IMR-90 (cell line): ENCODE measurements at regions not wholly inside any gene's neighbourhood (a gene's known extent, or its start where the extent isn't known, plus 50 kb on each side); places are given as distances from the start of the nearest gene placed in this dataset.

Source experiments
- ATAC-seq: fragments of 200-7000 bp; cut with Tn5 transposase; 2 replicates; pipeline ENCODE4 v1.9.1; 2020; ENCODE audit warnings: low read depth, mild to moderate bottlenecking, moderate library complexity
- BruUV-seq: library from RNA; stranded (reverse); fragments of 400-500 nt; replicated peaks from 2 replicates; lab custom pipeline; 2021; lab: Mats Ljungman, UMichigan
- CTCF ChIA-PET: fragments of 300-600 bp; formaldehyde crosslinking; extraction: SDS; loops from one replicate; lab custom pipeline; 2021; ENCODE audit warnings: antibody characterized with exemption; lab: Yijun Ruan, JAX
- POLR2A ChIA-PET: fragments of 300-600 bp; sonication (Branson Sonifier 250); formaldehyde crosslinking; loops from one replicate; lab custom pipeline; 2022; ENCODE audit warnings: antibody characterized with exemption; ENCODE audit not compliant: unreplicated experiment; lab: Charles Lee
- DNase-seq: peaks from one replicate; pipeline ENCODE4 v3.0.0; 2013
- H2AFZ ChIP-seq: replicated peaks from 2 replicates; pipeline ENCODE3; 2013; ENCODE audit warnings: low read length, mild to moderate bottlenecking; ENCODE audit not compliant: poor library complexity
- H2AK5ac ChIP-seq: 2 replicates; pipeline ENCODE4 v1.6.1; 2013; ENCODE audit warnings: low read depth, low read length, inconsistent platforms
- H2AK9ac ChIP-seq: replicated peaks from 2 replicates; pipeline ENCODE3; 2013; ENCODE audit warnings: mild to moderate bottlenecking, low read depth, low read length, moderate library complexity; ENCODE audit not compliant: poor library complexity
- H2BK120ac ChIP-seq: 2 replicates; pipeline ENCODE4 v1.6.1; 2013; ENCODE audit warnings: low read depth, low read length, inconsistent platforms
- H2BK15ac ChIP-seq: 3 replicates; pipeline ENCODE4 v1.6.1; 2013; ENCODE audit warnings: low read depth, low read length, inconsistent platforms
- H2BK20ac ChIP-seq: 2 replicates; pipeline ENCODE4 v1.6.1; 2013; ENCODE audit warnings: low read depth, mild to moderate bottlenecking, inconsistent platforms, low read length, moderate library complexity
- H2BK5ac ChIP-seq: 2 replicates; pipeline ENCODE4 v1.6.1; 2013; ENCODE audit warnings: mild to moderate bottlenecking, low read depth, low read length, inconsistent platforms; ENCODE audit not compliant: poor library complexity, severe bottlenecking
- H3K14ac ChIP-seq: replicated peaks from 2 replicates; pipeline ENCODE4 v1.6.1; 2013; ENCODE audit warnings: low read depth, low read length, inconsistent platforms
- H3K18ac ChIP-seq: 2 replicates; pipeline ENCODE4 v1.6.1; 2013; ENCODE audit warnings: low read depth, low read length, control low read depth
- H3K23ac ChIP-seq: 2 replicates; pipeline ENCODE4 v1.6.1; 2013; ENCODE audit warnings: low read depth, low read length, inconsistent platforms
- H3K27ac ChIP-seq: 2 replicates; pipeline ENCODE4 v1.5.1; 2013; ENCODE audit warnings: mild to moderate bottlenecking, control low read depth, low read length; ENCODE audit not compliant: insufficient read depth
- H3K27me3 ChIP-seq: 2 replicates; pipeline ENCODE4 v1.6.1; 2013; ENCODE audit warnings: low read length; ENCODE audit not compliant: control insufficient read depth, insufficient read depth
- H3K36me3 ChIP-seq: 2 replicates; pipeline ENCODE4 v1.6.1; 2013; ENCODE audit warnings: low read length, mixed read lengths; ENCODE audit not compliant: control insufficient read depth, insufficient read depth
- H3K4ac ChIP-seq: 2 replicates; pipeline ENCODE4 v1.6.1; 2013; ENCODE audit warnings: low read depth, low read length, inconsistent platforms
- H3K4me1 ChIP-seq: 2 replicates; pipeline ENCODE4 v1.6.1; 2013; ENCODE audit warnings: low read length, mixed read lengths; ENCODE audit not compliant: control insufficient read depth, insufficient read depth
- H3K4me2 ChIP-seq: 2 replicates; pipeline ENCODE4 v1.6.1; 2013; ENCODE audit warnings: low read depth, mild to moderate bottlenecking, control low read depth, low read length, moderate library complexity
- H3K4me3 ChIP-seq: 2 replicates; pipeline ENCODE4 v1.5.1; 2013; ENCODE audit warnings: low read depth, mild to moderate bottlenecking, control low read depth, low read length, moderate library complexity; ENCODE audit not compliant: insufficient read depth
- H3K56ac ChIP-seq: 2 replicates; pipeline ENCODE4 v1.6.1; 2013; ENCODE audit warnings: low read length, inconsistent platforms; ENCODE audit not compliant: insufficient read depth; ENCODE audit errors: extremely low read depth
- H3K79me1 ChIP-seq, 2 experiments: 2 replicates each; pipeline ENCODE4 v1.6.1; 2013; ENCODE audit warnings: low read length in 2 of 2, inconsistent platforms in 1 of 2, low read depth in 1 of 2
- H3K9ac ChIP-seq: 2 replicates; pipeline ENCODE4 v1.6.1; 2013; ENCODE audit warnings: low read depth, low read length, control low read depth
- H3K9me1 ChIP-seq: 2 replicates; pipeline ENCODE4 v1.6.1; 2013; ENCODE audit warnings: low read length, inconsistent platforms; ENCODE audit not compliant: insufficient read depth
- H3K9me3 ChIP-seq: 2 replicates; pipeline ENCODE4 v1.6.1; 2013; ENCODE audit warnings: low read length; ENCODE audit not compliant: control insufficient read depth, insufficient read depth
- H4K20me1 ChIP-seq: 2 replicates; pipeline ENCODE4 v1.6.1; 2013; ENCODE audit warnings: low read length, inconsistent platforms; ENCODE audit not compliant: insufficient read depth
- H4K5ac ChIP-seq: 2 replicates; pipeline ENCODE4 v1.6.1; 2013; ENCODE audit warnings: mild to moderate bottlenecking, low read depth, low read length, control low read depth
- H4K8ac ChIP-seq, 2 experiments: 2 replicates each; pipeline ENCODE4 v1.6.1; 2013; ENCODE audit warnings: low read depth in 2 of 2, low read length in 2 of 2, control low read depth in 1 of 2, inconsistent platforms in 1 of 2
- H4K91ac ChIP-seq: 2 replicates; pipeline ENCODE4 v1.6.1; 2013; ENCODE audit warnings: low read depth, low read length, inconsistent platforms; ENCODE audit not compliant: insufficient read depth
- BHLHE40 ChIP-seq: fragments of 150-350 bp; IDR thresholded peaks from 2 replicates; pipeline ENCODE4 v1.6.1; 2016; ENCODE audit warnings: mild to moderate bottlenecking, low read depth, low read length
- CEBPB ChIP-seq: IDR thresholded peaks from 2 replicates; pipeline ENCODE4 v1.6.1; 2012; ENCODE audit warnings: low read depth, low read length, improper control_type of control experiment
- CHD1 ChIP-seq: IDR thresholded peaks from 2 replicates; pipeline ENCODE4 v1.6.1; 2012; ENCODE audit warnings: low read depth, low read length, improper control_type of control experiment
- CTCF ChIP-seq: conservative IDR thresholded peaks from 2 replicates; pipeline ENCODE4 v1.5.1; 2012; ENCODE audit warnings: mild to moderate bottlenecking, low read depth, low read length, improper control_type of control experiment
- FOS ChIP-seq: fragments of 150-350 bp; IDR thresholded peaks from 2 replicates; pipeline ENCODE4 v1.6.1; 2016; ENCODE audit warnings: low read depth, low read length
- MAZ ChIP-seq: IDR thresholded peaks from 2 replicates; pipeline ENCODE4 v1.6.1; 2012; ENCODE audit warnings: low read depth, mild to moderate bottlenecking, low read length, improper control_type of control experiment, moderate library complexity, borderline replicate concordance
- MXI1 ChIP-seq: IDR thresholded peaks from 2 replicates; pipeline ENCODE4 v1.6.1; 2012; ENCODE audit warnings: low read depth, mild to moderate bottlenecking, low read length, moderate library complexity, borderline replicate concordance
- NFE2L2 ChIP-seq: fragments of 150-350 bp; IDR thresholded peaks from 2 replicates; pipeline ENCODE4 v1.6.1; 2016; ENCODE audit warnings: low read depth, mild to moderate bottlenecking, low read length
- POLR2A ChIP-seq: IDR thresholded peaks from 2 replicates; pipeline ENCODE4 v1.6.1; 2012; ENCODE audit warnings: mild to moderate bottlenecking, low read depth, low read length
- RAD21 ChIP-seq: IDR thresholded peaks from 2 replicates; pipeline ENCODE4 v1.6.1; 2012; ENCODE audit warnings: low read length, improper control_type of control experiment
- RFX5 ChIP-seq: IDR thresholded peaks from 2 replicates; pipeline ENCODE4 v1.8.0; 2012; ENCODE audit warnings: low read depth, mild to moderate bottlenecking, low read length, moderate library complexity
- SMC3 ChIP-seq: fragments of 150-350 bp; IDR thresholded peaks from 2 replicates; pipeline ENCODE4 v1.6.1; 2016; ENCODE audit warnings: low read depth, mild to moderate bottlenecking, antibody characterized with exemption, low read length, moderate library complexity
- USF2 ChIP-seq: fragments of 150-350 bp; IDR thresholded peaks from 2 replicates; pipeline ENCODE4 v1.6.1; 2017; ENCODE audit warnings: mild to moderate bottlenecking, antibody characterized with exemption, low read length, low read depth
- dilution Hi-C: fragments of 300-500 bp; cut with HindIII; formaldehyde crosslinking; loops from one replicate; pipeline ENCODE4 v1.14.3; 2018; ENCODE audit warnings: low sequenced_read_pairs; ENCODE audit not compliant: unreplicated experiment
- in situ Hi-C: fragments of 300-500 bp; cut with MboI; formaldehyde crosslinking; loops from 3 replicates; pipeline ENCODE4 v1.14.3; 2019; ENCODE audit warnings: low sequenced_read_pairs, inconsistent platforms, mixed read lengths
- intact Hi-C: fragments of 100-400 bp; cut with micrococcal nuclease; formaldehyde crosslinking; loops from 2 replicates; pipeline ENCODE4 v1.10.0; 2022
- TF ChIP-seq, protein P1 (sequence below): fragments of 150-350 bp; IDR thresholded peaks from 2 replicates; pipeline ENCODE4 v1.6.1; 2016; ENCODE audit warnings: low read depth, mild to moderate bottlenecking, low read length, moderate library complexity, borderline replicate concordance

DNA sequence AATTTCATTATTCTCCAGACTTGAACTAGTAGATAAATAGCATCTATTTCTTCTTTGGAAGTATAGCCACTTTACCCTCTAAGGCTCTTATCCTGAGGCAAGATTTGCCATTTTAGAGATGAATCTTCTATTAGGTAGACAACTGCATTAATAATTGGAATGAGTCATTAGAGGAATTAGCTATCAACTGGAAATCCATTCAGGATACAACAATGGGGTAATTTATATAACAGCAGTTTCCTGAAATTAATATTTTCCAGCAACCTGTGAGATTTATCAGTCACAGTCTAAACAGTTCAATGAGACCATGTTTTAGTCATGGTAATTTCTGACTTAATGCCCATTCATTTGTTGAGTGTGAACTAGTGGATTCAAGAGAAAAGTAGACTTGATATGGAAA, 928.6 kb upstream of the MBL2 start:
- Histone ChIP-seq H3K14ac (no peak overlapping the region), H2AK5ac (no peak overlapping the region), H3K9me3 (no peaks in the 10 kb centered on the region), H2AFZ (no peak overlapping the region), H3K9ac (no peak overlapping the region), H2BK120ac (no peak overlapping the region), H3K27ac (no peak overlapping the region), H4K8ac (no peak overlapping the region), H4K20me1 (no peaks in the 10 kb centered on the region), H2AK9ac (no peak overlapping the region), H3K4me1 (no peaks in the 10 kb centered on the region), H3K23ac (no peak overlapping the region), H3K4ac (no peak overlapping the region), H3K9me1 (no peaks in the 10 kb centered on the region), H3K4me3 (no peak overlapping the region), H3K56ac (no peak overlapping the region), H3K79me1 (no peaks in the 10 kb centered on the region), H4K5ac (no peak overlapping the region), H3K4me2 (no peak overlapping the region), H4K91ac (no peak overlapping the region), H2BK15ac (no peak overlapping the region), H3K18ac (no peak overlapping the region), H2BK20ac (no peak overlapping the region), H3K27me3 (no peaks in the 10 kb centered on the region), H2BK5ac (no peak overlapping the region), H3K36me3 (no peaks in the 10 kb centered on the region)
- dilution Hi-C loops (no loop called here), in situ Hi-C loops (loop anchor here (5.0 kb wide), 1 partner anchor 89 kb away; no protein-coding TSS in a partner anchor), intact Hi-C loops (no loop called here)
- DNase-seq (no peak), ATAC-seq (no peak)
- CTCF ChIA-PET: no interaction called here
- no peak for TF ChIP-seq CHD1
- no peak for TF ChIP-seq USF2
- TF ChIP-seq FOS: no peak
- TF ChIP-seq NFE2L2: no peak
- no peak for TF ChIP-seq RAD21
- no peak for TF ChIP-seq RFX5
- TF ChIP-seq MXI1: no peak
- no peak for TF ChIP-seq BHLHE40
- no peak for TF ChIP-seq CTCF
- TF ChIP-seq MAZ: no peak
- no peak for TF ChIP-seq CEBPB
- TF ChIP-seq SMC3: no peak
- TF ChIP-seq, protein P1, sequence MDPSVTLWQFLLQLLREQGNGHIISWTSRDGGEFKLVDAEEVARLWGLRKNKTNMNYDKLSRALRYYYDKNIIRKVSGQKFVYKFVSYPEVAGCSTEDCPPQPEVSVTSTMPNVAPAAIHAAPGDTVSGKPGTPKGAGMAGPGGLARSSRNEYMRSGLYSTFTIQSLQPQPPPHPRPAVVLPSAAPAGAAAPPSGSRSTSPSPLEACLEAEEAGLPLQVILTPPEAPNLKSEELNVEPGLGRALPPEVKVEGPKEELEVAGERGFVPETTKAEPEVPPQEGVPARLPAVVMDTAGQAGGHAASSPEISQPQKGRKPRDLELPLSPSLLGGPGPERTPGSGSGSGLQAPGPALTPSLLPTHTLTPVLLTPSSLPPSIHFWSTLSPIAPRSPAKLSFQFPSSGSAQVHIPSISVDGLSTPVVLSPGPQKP: no peak
- no peak for TF ChIP-seq POLR2A
- BruUV-seq: no TSS peak
- POLR2A ChIA-PET: no interaction called here
